ENCODE measurements at regions not wholly inside any gene's neighbourhood (a gene's known extent, or its start where the extent isn't known, plus 50 kb on each side); places are given as distances from the start of the nearest gene placed in this dataset.

- H3K4me1 Mint-ChIP-seq (ENCODE audit: low read depth) = no peaks in the 10 kb centered on the region
- DNase-seq (no peak), ATAC-seq (no peak)
- H3K27me3 Mint-ChIP-seq = no peaks in the 10 kb centered on the region
- intact Hi-C loops (cut with micrococcal nuclease) = no loop called here
- no peak overlapping the region for H3K4me3 Mint-ChIP-seq
- H3K27ac Mint-ChIP-seq = no peak overlapping the region
- ChIA-PET POLR2A (no interaction called here), CTCF (no interaction called here)
- peaks cover 13% of the 10 kb centered on the region for H3K9me3 Mint-ChIP-seq
- H3K36me3 Mint-ChIP-seq (ENCODE audit: low read depth) = no peaks in the 10 kb centered on the region
- TF ChIP-seq, protein P1, sequence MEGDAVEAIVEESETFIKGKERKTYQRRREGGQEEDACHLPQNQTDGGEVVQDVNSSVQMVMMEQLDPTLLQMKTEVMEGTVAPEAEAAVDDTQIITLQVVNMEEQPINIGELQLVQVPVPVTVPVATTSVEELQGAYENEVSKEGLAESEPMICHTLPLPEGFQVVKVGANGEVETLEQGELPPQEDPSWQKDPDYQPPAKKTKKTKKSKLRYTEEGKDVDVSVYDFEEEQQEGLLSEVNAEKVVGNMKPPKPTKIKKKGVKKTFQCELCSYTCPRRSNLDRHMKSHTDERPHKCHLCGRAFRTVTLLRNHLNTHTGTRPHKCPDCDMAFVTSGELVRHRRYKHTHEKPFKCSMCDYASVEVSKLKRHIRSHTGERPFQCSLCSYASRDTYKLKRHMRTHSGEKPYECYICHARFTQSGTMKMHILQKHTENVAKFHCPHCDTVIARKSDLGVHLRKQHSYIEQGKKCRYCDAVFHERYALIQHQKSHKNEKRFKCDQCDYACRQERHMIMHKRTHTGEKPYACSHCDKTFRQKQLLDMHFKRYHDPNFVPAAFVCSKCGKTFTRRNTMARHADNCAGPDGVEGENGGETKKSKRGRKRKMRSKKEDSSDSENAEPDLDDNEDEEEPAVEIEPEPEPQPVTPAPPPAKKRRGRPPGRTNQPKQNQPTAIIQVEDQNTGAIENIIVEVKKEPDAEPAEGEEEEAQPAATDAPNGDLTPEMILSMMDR (IDR thresholded peaks at IDR 0.05) = no peak
Observed at GRCh38 chr13:67577361-67577760, 347.2 kb upstream of the PCDH9 start.

DNA sequence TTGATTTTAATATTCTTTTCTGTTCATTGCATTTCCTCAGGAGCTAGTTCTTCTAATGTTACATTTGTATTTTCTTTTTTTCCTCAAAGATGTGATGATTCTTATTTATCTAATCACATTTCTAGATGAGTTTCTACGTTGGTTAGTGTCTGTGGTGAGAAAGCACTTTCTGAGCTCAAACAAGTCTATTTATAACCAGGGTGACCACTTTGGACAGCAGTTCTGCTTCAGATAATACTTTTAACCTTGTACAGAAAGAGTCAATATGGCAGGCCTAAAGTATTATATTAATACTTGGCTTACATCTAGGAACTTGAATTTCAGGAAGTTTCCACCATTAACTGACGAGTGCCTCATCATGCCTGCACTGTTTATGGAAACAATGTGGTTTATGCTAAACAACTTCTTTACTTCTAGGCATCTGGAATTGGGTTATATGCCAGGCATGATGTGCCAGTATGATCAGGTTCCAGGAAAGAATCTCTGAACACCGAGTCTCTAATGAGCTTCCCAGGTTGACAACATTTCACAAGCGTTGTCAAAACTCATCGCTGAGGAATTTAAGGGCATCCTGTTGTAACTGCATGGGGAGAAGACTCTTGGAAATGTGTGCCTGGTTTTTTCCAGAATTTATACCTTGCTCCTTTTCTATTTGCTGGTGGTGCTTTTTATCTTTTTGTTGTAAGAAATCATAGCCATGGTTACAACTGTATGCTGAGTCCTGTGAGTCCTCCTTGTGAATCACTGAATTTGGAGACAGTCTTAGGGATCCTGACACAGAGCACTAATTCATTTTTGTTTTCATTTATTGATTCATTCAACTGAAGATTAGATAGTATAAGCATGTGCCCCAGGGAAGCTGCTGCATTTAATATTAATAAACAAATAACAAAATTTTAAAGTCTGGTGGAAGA is 344.4 kb upstream of the PCDH9 start:
- peaks cover 15% of the 10 kb centered on the region for H3K9me3 Mint-ChIP-seq
- intact Hi-C loops (cut with micrococcal nuclease) = no loop called here

DNA sequence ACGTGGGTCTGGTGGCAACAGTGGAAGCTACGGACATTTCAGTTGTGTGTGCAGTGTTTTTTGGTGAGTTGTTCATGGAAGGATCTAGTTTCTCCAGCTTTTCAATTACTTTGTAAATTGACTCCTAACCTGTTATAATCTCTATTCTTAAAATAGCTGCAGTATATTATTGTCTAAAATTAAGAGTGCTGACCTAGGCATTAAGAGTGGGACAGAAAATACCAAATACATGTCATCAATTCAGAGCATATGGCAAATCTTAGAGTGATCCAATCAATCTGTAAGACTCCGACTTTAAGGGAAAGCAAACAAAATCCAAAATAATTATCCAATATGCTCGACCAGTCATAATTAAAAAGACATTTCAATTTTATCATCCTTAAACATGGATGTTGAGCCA is 338.1 kb upstream of the PCDH9 start:
- H3K4me1 Mint-ChIP-seq (ENCODE audit: low read depth) = no peaks in the 10 kb centered on the region
- TF ChIP-seq, protein P1 (IDR thresholded peaks at IDR 0.05) = no peak

More for the DNA sequence above, 344.4 kb upstream of the PCDH9 start:
- H3K27ac Mint-ChIP-seq = no peak overlapping the region
- no peaks in the 10 kb centered on the region for H3K27me3 Mint-ChIP-seq
- H3K36me3 Mint-ChIP-seq (ENCODE audit: low read depth) = no peaks in the 10 kb centered on the region
- ChIA-PET POLR2A (no interaction called here), CTCF (no interaction called here)
- no peak overlapping the region for H3K4me3 Mint-ChIP-seq
- TF ChIP-seq, protein P1 (IDR thresholded peaks at IDR 0.05) = no peak
- ATAC-seq (no peak), DNase-seq (no peak)
- no peaks in the 10 kb centered on the region for H3K4me1 Mint-ChIP-seq (ENCODE audit: low read depth)

GRCh38 chr13:67557642-67558241 is 327.6 kb upstream of the PCDH9 start:
- TF ChIP-seq, protein P1 (IDR thresholded peaks at IDR 0.05) = no peak
- DNase-seq = no peak
- H3K27ac Mint-ChIP-seq = no peak overlapping the region
- intact Hi-C loops (cut with micrococcal nuclease) = no loop called here
- peaks cover 14% of the 10 kb centered on the region for H3K9me3 Mint-ChIP-seq
- H3K4me1 Mint-ChIP-seq (ENCODE audit: low read depth) = no peaks in the 10 kb centered on the region
- H3K27me3 Mint-ChIP-seq = no peaks in the 10 kb centered on the region
- H3K36me3 Mint-ChIP-seq (ENCODE audit: low read depth) = no peaks in the 10 kb centered on the region
- POLR2A ChIA-PET = no interaction called here
- no peak overlapping the region for H3K4me3 Mint-ChIP-seq
- no peak for ATAC-seq
- CTCF ChIA-PET = no interaction called here

More for the DNA sequence above, 338.1 kb upstream of the PCDH9 start:
- ATAC-seq (no peak), DNase-seq (no peak)
- Mint-ChIP-seq H3K27ac (no peak overlapping the region), H3K9me3 (peaks cover 5% of the 10 kb centered on the region), H3K36me3 (ENCODE audit: low read depth) (no peaks in the 10 kb centered on the region), H3K4me3 (no peak overlapping the region), H3K27me3 (no peaks in the 10 kb centered on the region)
- intact Hi-C loops (cut with micrococcal nuclease) = no loop called here
- POLR2A ChIA-PET = no interaction called here
- CTCF ChIA-PET = no interaction called here

GRCh38 chr13:67557118-67557517 is 327.0 kb upstream of the PCDH9 start:
- CTCF ChIA-PET = no interaction called here

More at GRCh38 chr13:67557118-67557517, 327.0 kb upstream of the PCDH9 start:
- intact Hi-C loops (cut with micrococcal nuclease) = no loop called here
- TF ChIP-seq, protein P1 (IDR thresholded peaks at IDR 0.05) = no peak
- DNase-seq (no peak), ATAC-seq (no peak)
- Mint-ChIP-seq H3K36me3 (ENCODE audit: low read depth) (no peaks in the 10 kb centered on the region), H3K4me3 (no peak overlapping the region), H3K27ac (no peak overlapping the region), H3K4me1 (ENCODE audit: low read depth) (no peaks in the 10 kb centered on the region), H3K9me3 (peaks cover 14% of the 10 kb centered on the region), H3K27me3 (no peaks in the 10 kb centered on the region)
- POLR2A ChIA-PET = no interaction called here

All from activated CD8-positive, alpha-beta T cell treated with anti-CD3 and anti-CD28 coated beads for 36 hours (primary cell).